ENCODE measurements at regions not wholly inside any gene's neighbourhood (a gene's known extent, or its start where the extent isn't known, plus 50 kb on each side); places are given as distances from the start of the nearest gene placed in this dataset.

- Mint-ChIP-seq H3K4me3 (no peak overlapping the region), H3K27ac (no peak overlapping the region), H3K4me1 (no peaks in the 10 kb centered on the region), H3K27me3 (no peaks in the 10 kb centered on the region), H3K9me3 (ENCODE audit: low read depth) (peaks cover 8% of the 10 kb centered on the region), H3K36me3 (no peaks in the 10 kb centered on the region)
- no peak for DNase-seq
- ATAC-seq: no peak
- CTCF ChIA-PET: no interaction called here
Measured at GRCh38 chr18:7288544-7288943, 57.7 kb downstream of the LRRC30 start.

- Mint-ChIP-seq H3K36me3 (no peaks in the 10 kb centered on the region), H3K27ac (no peak overlapping the region), H3K9me3 (ENCODE audit: low read depth) (peaks cover 14% of the 10 kb centered on the region), H3K4me1 (no peaks in the 10 kb centered on the region), H3K4me3 (no peak overlapping the region), H3K27me3 (no peaks in the 10 kb centered on the region)
- no peak for DNase-seq
- CTCF ChIA-PET: no interaction called here
- no peak for ATAC-seq
Measured at GRCh38 chr18:7290077-7290476, 59.2 kb downstream of the LRRC30 start.

- no peak for ATAC-seq
Measured at GRCh38 chr18:7291046-7291445, 60.2 kb downstream of the LRRC30 start.

GRCh38 chr18:7298149-7298548, 67.3 kb downstream of the LRRC30 start:
- peaks cover 1% of the 10 kb centered on the region for H3K36me3 Mint-ChIP-seq
- peaks cover 25% of the 10 kb centered on the region for H3K9me3 Mint-ChIP-seq (ENCODE audit: low read depth)
- no peaks in the 10 kb centered on the region for H3K27me3 Mint-ChIP-seq
- H3K4me3 Mint-ChIP-seq: no peak overlapping the region
- ATAC-seq (no peak), DNase-seq (no peak)
- no peak overlapping the region for H3K27ac Mint-ChIP-seq
- no peaks in the 10 kb centered on the region for H3K4me1 Mint-ChIP-seq
- CTCF ChIA-PET: no interaction called here

More at GRCh38 chr18:7291046-7291445, 60.2 kb downstream of the LRRC30 start:
- Mint-ChIP-seq H3K9me3 (ENCODE audit: low read depth) (peaks cover 18% of the 10 kb centered on the region), H3K4me1 (no peaks in the 10 kb centered on the region), H3K36me3 (no peaks in the 10 kb centered on the region), H3K27me3 (no peaks in the 10 kb centered on the region), H3K4me3 (no peak overlapping the region), H3K27ac (no peak overlapping the region)
- CTCF ChIA-PET: no interaction called here
- no peak for DNase-seq

GRCh38 chr18:7301094-7301493, 70.2 kb downstream of the LRRC30 start:
- Mint-ChIP-seq H3K27me3 (no peaks in the 10 kb centered on the region), H3K36me3 (peaks cover 1% of the 10 kb centered on the region), H3K4me1 (no peaks in the 10 kb centered on the region), H3K9me3 (ENCODE audit: low read depth) (peaks cover 17% of the 10 kb centered on the region), H3K4me3 (no peak overlapping the region), H3K27ac (no peak overlapping the region)
- ATAC-seq (no peak), DNase-seq (no peak)
- CTCF ChIA-PET: no interaction called here

GRCh38 chr18:7303316-7304060, 72.6 kb downstream of the LRRC30 start:
- no peaks in the 10 kb centered on the region for H3K27me3 Mint-ChIP-seq
- CTCF ChIA-PET: no interaction called here
- DNase-seq (no peak), ATAC-seq (no peak)
- H3K4me3 Mint-ChIP-seq: no peak overlapping the region
- H3K9me3 Mint-ChIP-seq (ENCODE audit: low read depth): peaks cover 18% of the 10 kb centered on the region
- no peak overlapping the region for H3K27ac Mint-ChIP-seq
- H3K36me3 Mint-ChIP-seq: peaks cover 1% of the 10 kb centered on the region
- no peaks in the 10 kb centered on the region for H3K4me1 Mint-ChIP-seq

GRCh38 chr18:7304061-7304370, 73.1 kb downstream of the LRRC30 start:
- Mint-ChIP-seq H3K27ac (no peak overlapping the region), H3K36me3 (peaks cover 1% of the 10 kb centered on the region), H3K27me3 (no peaks in the 10 kb centered on the region), H3K4me1 (no peaks in the 10 kb centered on the region), H3K4me3 (no peak overlapping the region), H3K9me3 (ENCODE audit: low read depth) (peaks cover 17% of the 10 kb centered on the region)
- DNase-seq (no peak), ATAC-seq (no peak)
- CTCF ChIA-PET: no interaction called here

- CTCF ChIA-PET: no interaction called here
- ATAC-seq (no peak), DNase-seq (no peak)
- Mint-ChIP-seq H3K9me3 (ENCODE audit: low read depth) (peaks cover 17% of the 10 kb centered on the region), H3K4me3 (no peak overlapping the region), H3K36me3 (no peaks in the 10 kb centered on the region), H3K4me1 (no peaks in the 10 kb centered on the region), H3K27me3 (no peaks in the 10 kb centered on the region), H3K27ac (no peak overlapping the region)
Measured at GRCh38 chr18:7305416-7305815, 74.5 kb downstream of the LRRC30 start.

- Mint-ChIP-seq H3K36me3 (no peaks in the 10 kb centered on the region), H3K4me3 (no peak overlapping the region), H3K4me1 (no peaks in the 10 kb centered on the region), H3K27ac (no peak overlapping the region), H3K9me3 (ENCODE audit: low read depth) (peaks cover 17% of the 10 kb centered on the region), H3K27me3 (no peaks in the 10 kb centered on the region)
- DNase-seq (no peak), ATAC-seq (no peak)
- CTCF ChIA-PET: no interaction called here
Measured at GRCh38 chr18:7307030-7307429, 76.1 kb downstream of the LRRC30 start.

- DNase-seq (no peak), ATAC-seq (no peak)
- Mint-ChIP-seq H3K4me1 (no peaks in the 10 kb centered on the region), H3K27me3 (no peaks in the 10 kb centered on the region), H3K27ac (no peak overlapping the region), H3K36me3 (no peaks in the 10 kb centered on the region), H3K9me3 (ENCODE audit: low read depth) (peaks cover 17% of the 10 kb centered on the region), H3K4me3 (no peak overlapping the region)
- CTCF ChIA-PET: no interaction called here
Measured at GRCh38 chr18:7307526-7307925, 76.6 kb downstream of the LRRC30 start.

- ATAC-seq (no peak), DNase-seq (no peak)
- Mint-ChIP-seq H3K36me3 (no peaks in the 10 kb centered on the region), H3K27ac (no peak overlapping the region), H3K9me3 (ENCODE audit: low read depth) (peaks cover 8% of the 10 kb centered on the region), H3K4me1 (no peaks in the 10 kb centered on the region), H3K27me3 (no peaks in the 10 kb centered on the region), H3K4me3 (no peak overlapping the region)
- CTCF ChIA-PET: no interaction called here
Measured at GRCh38 chr18:7317804-7318231, 86.9 kb downstream of the LRRC30 start.

- no peak overlapping the region for H3K27ac Mint-ChIP-seq
- no peak for ATAC-seq
- H3K4me1 Mint-ChIP-seq: no peaks in the 10 kb centered on the region
- no peaks in the 10 kb centered on the region for H3K27me3 Mint-ChIP-seq
- H3K4me3 Mint-ChIP-seq: no peak overlapping the region
- no peak for DNase-seq
- CTCF ChIA-PET: no interaction called here
- H3K36me3 Mint-ChIP-seq: no peaks in the 10 kb centered on the region
- H3K9me3 Mint-ChIP-seq (ENCODE audit: low read depth): peaks cover 5% of the 10 kb centered on the region
Measured at GRCh38 chr18:7319161-7319560, 88.3 kb downstream of the LRRC30 start.

GRCh38 chr18:7321831-7322230, 90.9 kb downstream of the LRRC30 start:
- Mint-ChIP-seq H3K36me3 (no peaks in the 10 kb centered on the region), H3K27me3 (no peaks in the 10 kb centered on the region), H3K4me1 (no peaks in the 10 kb centered on the region), H3K4me3 (no peak overlapping the region), H3K9me3 (ENCODE audit: low read depth) (peaks cover 16% of the 10 kb centered on the region), H3K27ac (no peak overlapping the region)
- ATAC-seq (no peak), DNase-seq (no peak)
- CTCF ChIA-PET: no interaction called here

- peaks cover 24% of the 10 kb centered on the region for H3K9me3 Mint-ChIP-seq (ENCODE audit: low read depth)
Measured at GRCh38 chr18:7322817-7323485, 92.1 kb downstream of the LRRC30 start.

More at GRCh38 chr18:7322817-7323485, 92.1 kb downstream of the LRRC30 start:
- ATAC-seq (no peak), DNase-seq (no peak)
- Mint-ChIP-seq H3K27me3 (no peaks in the 10 kb centered on the region), H3K4me3 (no peak overlapping the region), H3K27ac (no peak overlapping the region), H3K4me1 (no peaks in the 10 kb centered on the region), H3K36me3 (peaks cover 3% of the 10 kb centered on the region)
- CTCF ChIA-PET: no interaction called here
